Calu3 (cell line): ENCODE measurements at regions not wholly inside any gene's neighbourhood (a gene's known extent, or its start where the extent isn't known, plus 50 kb on each side); places are given as distances from the start of the nearest gene placed in this dataset.

Source experiments
- BruUV-seq: library from RNA; stranded (reverse); fragments of 400-500 nt; replicated peaks from 2 replicates; lab custom pipeline; 2021; lab: Mats Ljungman, UMichigan
- CTCF ChIA-PET: fragments of 300-600 bp; sonication (Branson Sonifier 250); formaldehyde crosslinking; loops from one replicate; lab custom pipeline; 2022; ENCODE audit warnings: antibody characterized with exemption; lab: Charles Lee
- DNase-seq: peaks from one replicate; pipeline ENCODE4 v3.0.0; 2022
- H3K27ac Mint-ChIP-seq: one replicate; pipeline ENCODE4 v1.8.0; 2022; ENCODE audit warnings: mixed read lengths; ENCODE audit not compliant: unreplicated experiment
- H3K27me3 Mint-ChIP-seq: one replicate; pipeline ENCODE4 v1.8.0; 2022; ENCODE audit warnings: mixed read lengths; ENCODE audit not compliant: unreplicated experiment
- H3K36me3 Mint-ChIP-seq: one replicate; pipeline ENCODE4 v1.8.0; 2022; ENCODE audit warnings: mild to moderate bottlenecking, moderate library complexity, mixed read lengths; ENCODE audit not compliant: insufficient read depth, unreplicated experiment
- H3K4me1 Mint-ChIP-seq: one replicate; pipeline ENCODE4 v1.8.0; 2022; ENCODE audit warnings: mild to moderate bottlenecking, low read depth, mixed read lengths; ENCODE audit not compliant: unreplicated experiment
- H3K4me3 Mint-ChIP-seq: one replicate; pipeline ENCODE4 v1.8.0; 2022; ENCODE audit warnings: mild to moderate bottlenecking, low read depth, moderate library complexity, mixed read lengths; ENCODE audit not compliant: unreplicated experiment
- H3K9me3 Mint-ChIP-seq: one replicate; pipeline ENCODE4 v1.8.0; 2022; ENCODE audit warnings: low read depth, mixed read lengths; ENCODE audit not compliant: unreplicated experiment
- CTCF ChIP-seq: fragments of 200-600 bp; IDR thresholded peaks from one replicate; pipeline ENCODE4 v1.8.0; 2022; ENCODE audit warnings: antibody characterized with exemption; ENCODE audit not compliant: unreplicated experiment
- intact Hi-C: fragments of 100-400 bp; cut with micrococcal nuclease; formaldehyde crosslinking; loops from one replicate; pipeline ENCODE4 v1.10.0; 2022; ENCODE audit not compliant: unreplicated experiment

GRCh38 chr20:22985239-22985778, 49.8 kb upstream of the SSTR4 start:
- Mint-ChIP-seq H3K4me1 (no peaks in the 10 kb centered on the region), H3K27me3 (peaks cover 9% of the 10 kb centered on the region), H3K4me3 (no peak overlapping the region), H3K27ac (no peak overlapping the region), H3K9me3 (no peaks in the 10 kb centered on the region), H3K36me3 (peaks cover 5% of the 10 kb centered on the region)
- intact Hi-C loops = no loop called here
- CTCF ChIA-PET = no interaction called here
- BruUV-seq = no TSS peak
- no peak for DNase-seq
- TF ChIP-seq CTCF = no peak
